Fibroblast of peridontal ligament (primary cell): ENCODE measurements at regions not wholly inside any gene's neighbourhood (a gene's known extent, or its start where the extent isn't known, plus 50 kb on each side); places are given as distances from the start of the nearest gene placed in this dataset.

Source experiments
- DNase-seq: peaks from one replicate; pipeline ENCODE4 v3.0.0-alpha.2; 2010; ENCODE audit errors: extremely low read depth

GRCh38 chr2:174668075-174668474 lies 70.5 kb upstream of the WIPF1 start:
- no peak for DNase-seq

GRCh38 chr2:174667250-174667860 lies 69.8 kb upstream of the WIPF1 start:
- no peak for DNase-seq

- DNase-seq = peak; percentile 52
These were observed 69.2 kb upstream of the WIPF1 start for GRCh38 chr2:174666845-174667244.

- peak; percentile 18 for DNase-seq
These were observed 68.7 kb upstream of the WIPF1 start for GRCh38 chr2:174666312-174666711.

- peak; percentile 26 for DNase-seq
These were observed 66.6 kb upstream of the WIPF1 start for GRCh38 chr2:174664084-174664759.

GRCh38 chr2:174663550-174663949 lies 65.9 kb upstream of the WIPF1 start:
- peak; percentile 98 for DNase-seq

- no peak for DNase-seq
These were observed 65.3 kb upstream of the WIPF1 start for GRCh38 chr2:174662859-174663258.

GRCh38 chr2:174662459-174662858 lies 64.9 kb upstream of the WIPF1 start:
- DNase-seq = peak; percentile 93

GRCh38 chr2:174660984-174661675 lies 63.5 kb upstream of the WIPF1 start:
- DNase-seq = no peak

GRCh38 chr2:174659069-174659900 lies 61.7 kb upstream of the WIPF1 start:
- DNase-seq = no peak

GRCh38 chr2:174656676-174657176 lies 59.1 kb upstream of the WIPF1 start:
- no peak for DNase-seq

- no peak for DNase-seq
These were observed 58.4 kb upstream of the WIPF1 start for GRCh38 chr2:174656035-174656434.

GRCh38 chr2:174654419-174654941 lies 56.9 kb upstream of the WIPF1 start:
- peak; percentile 75 for DNase-seq

- no peak for DNase-seq
These were observed 51.3 kb upstream of the WIPF1 start for GRCh38 chr2:174648896-174649295.
